ENCODE measurements at regions not wholly inside any gene's neighbourhood (a gene's known extent, or its start where the extent isn't known, plus 50 kb on each side); places are given as distances from the start of the nearest gene placed in this dataset.

DNA sequence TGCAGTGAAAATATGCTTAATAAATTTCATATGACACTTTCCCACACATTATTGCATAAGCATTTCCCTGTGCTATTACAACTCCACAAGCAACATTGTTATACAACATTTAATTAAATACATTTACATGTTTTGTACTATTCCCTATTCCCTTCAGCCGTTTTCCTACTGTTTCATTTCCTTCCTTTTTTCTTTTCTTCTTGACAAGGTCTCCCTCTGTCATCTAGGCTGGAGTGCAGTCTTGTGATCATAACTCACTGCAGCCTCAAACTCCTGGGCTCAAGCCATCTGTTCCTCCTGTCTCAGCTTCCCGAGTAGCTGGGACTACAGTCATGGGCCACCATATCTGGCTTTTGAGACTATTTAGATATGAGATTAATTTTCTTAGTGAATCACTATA lies 254.7 kb downstream of the NFKBIZ start:
- TF ChIP-seq, protein P1, sequence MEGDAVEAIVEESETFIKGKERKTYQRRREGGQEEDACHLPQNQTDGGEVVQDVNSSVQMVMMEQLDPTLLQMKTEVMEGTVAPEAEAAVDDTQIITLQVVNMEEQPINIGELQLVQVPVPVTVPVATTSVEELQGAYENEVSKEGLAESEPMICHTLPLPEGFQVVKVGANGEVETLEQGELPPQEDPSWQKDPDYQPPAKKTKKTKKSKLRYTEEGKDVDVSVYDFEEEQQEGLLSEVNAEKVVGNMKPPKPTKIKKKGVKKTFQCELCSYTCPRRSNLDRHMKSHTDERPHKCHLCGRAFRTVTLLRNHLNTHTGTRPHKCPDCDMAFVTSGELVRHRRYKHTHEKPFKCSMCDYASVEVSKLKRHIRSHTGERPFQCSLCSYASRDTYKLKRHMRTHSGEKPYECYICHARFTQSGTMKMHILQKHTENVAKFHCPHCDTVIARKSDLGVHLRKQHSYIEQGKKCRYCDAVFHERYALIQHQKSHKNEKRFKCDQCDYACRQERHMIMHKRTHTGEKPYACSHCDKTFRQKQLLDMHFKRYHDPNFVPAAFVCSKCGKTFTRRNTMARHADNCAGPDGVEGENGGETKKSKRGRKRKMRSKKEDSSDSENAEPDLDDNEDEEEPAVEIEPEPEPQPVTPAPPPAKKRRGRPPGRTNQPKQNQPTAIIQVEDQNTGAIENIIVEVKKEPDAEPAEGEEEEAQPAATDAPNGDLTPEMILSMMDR (IDR thresholded peaks at IDR 0.05 in 4 of 5, conservative IDR thresholded peaks at IDR 0.05 in 1 of 5) = no peak
- TF ChIP-seq POLR2A (IDR thresholded peaks at IDR 0.05) = no peak

Data from gastrocnemius medialis (tissue), 4 donors.